OCI-LY1 (cell line): ENCODE measurements at regions not wholly inside any gene's neighbourhood (a gene's known extent, or its start where the extent isn't known, plus 50 kb on each side); places are given as distances from the start of the nearest gene placed in this dataset.

Experiments used
- H2AFZ ChIP-seq: fragments of 200-600 bp; sonication (generic), shearing (Covaris generic); 2 replicates; pipeline ENCODE4 v1.6.0; 2014; ENCODE audit warnings: antibody characterized with exemption, mild to moderate bottlenecking, low read length
- H3F3A ChIP-seq: fragments of 200-600 bp; sonication (generic), shearing (Covaris generic); 2 replicates; pipeline ENCODE4 v1.6.0; 2014; ENCODE audit warnings: mild to moderate bottlenecking, antibody characterized with exemption, low read length, moderate library complexity; ENCODE audit not compliant: insufficient read depth
- H3K27ac ChIP-seq: fragments of 200-600 bp; sonication (generic); 2 replicates; pipeline ENCODE4 v1.5.1; 2014; ENCODE audit warnings: low read length, mixed run types, mild to moderate bottlenecking, low read depth; ENCODE audit not compliant: poor library complexity, severe bottlenecking
- H3K27me3 ChIP-seq: fragments of 200-600 bp; sonication (generic); 2 replicates; pipeline ENCODE4 v1.6.0; 2014; ENCODE audit warnings: antibody characterized with exemption, mild to moderate bottlenecking, low read length, moderate library complexity; ENCODE audit not compliant: insufficient read depth
- H3K36me3 ChIP-seq: fragments of 200-600 bp; sonication (generic); 2 replicates; pipeline ENCODE4 v1.6.1; 2014; ENCODE audit warnings: mild to moderate bottlenecking, antibody characterized with exemption, low read length, moderate library complexity, mixed read lengths; ENCODE audit not compliant: insufficient read depth
- H3K4me1 ChIP-seq: fragments of 200-600 bp; sonication (generic); 2 replicates; pipeline ENCODE4 v1.5.1; 2014; ENCODE audit warnings: mild to moderate bottlenecking, low read length, moderate library complexity; ENCODE audit not compliant: insufficient read depth, severe bottlenecking
- H3K4me2 ChIP-seq: fragments of 200-600 bp; sonication (generic), shearing (Covaris generic); 2 replicates; pipeline ENCODE4 v1.6.1; 2014; ENCODE audit warnings: low read length
- H3K4me3 ChIP-seq: fragments of 200-600 bp; sonication (generic); 2 replicates; pipeline ENCODE4 v1.5.1; 2014; ENCODE audit warnings: low read length, low read depth, mild to moderate bottlenecking, mixed read lengths; ENCODE audit not compliant: poor library complexity, severe bottlenecking
- H3K79me2 ChIP-seq: fragments of 200-600 bp; shearing (Covaris generic); 2 replicates; pipeline ENCODE4 v1.6.1; 2016; ENCODE audit warnings: mixed run types, low read length, mixed read lengths; ENCODE audit not compliant: insufficient read depth
- H3K9ac ChIP-seq: fragments of 200-600 bp; sonication (generic), shearing (Covaris generic); 2 replicates; pipeline ENCODE4 v1.6.1; 2014; ENCODE audit warnings: mild to moderate bottlenecking, low read length, mixed read lengths
- H3K9me2 ChIP-seq: fragments of 200-600 bp; sonication (generic), shearing (Covaris generic); 2 replicates; pipeline ENCODE4 v1.6.1; 2014; ENCODE audit warnings: low read depth, mild to moderate bottlenecking, low read length, mixed read lengths
- H3K9me3 ChIP-seq: fragments of 200-600 bp; shearing (Covaris generic); 2 replicates; pipeline ENCODE4 v1.6.1; 2014; ENCODE audit warnings: low read length, mixed read lengths
- H4K20me1 ChIP-seq: fragments of 200-600 bp; sonication (generic), shearing (Covaris generic); 2 replicates; pipeline ENCODE4 v1.6.0; 2016; ENCODE audit warnings: mild to moderate bottlenecking, low read length; ENCODE audit not compliant: insufficient read depth
- CTCF ChIP-seq: fragments of 200-600 bp; sonication (generic), shearing (Covaris generic); IDR thresholded peaks from 2 replicates; pipeline ENCODE4 v1.5.1; 2017; ENCODE audit warnings: mild to moderate bottlenecking, antibody characterized with exemption, low read length, moderate library complexity, mixed read lengths
- EZH2 ChIP-seq: fragments of 200-600 bp; sonication (generic), shearing (Covaris generic); IDR thresholded peaks from 2 replicates; pipeline ENCODE4 v1.8.0; 2017; ENCODE audit warnings: borderline replicate concordance, mixed run types, mild to moderate bottlenecking, antibody characterized with exemption, low read length, moderate library complexity, mixed read lengths

DNA sequence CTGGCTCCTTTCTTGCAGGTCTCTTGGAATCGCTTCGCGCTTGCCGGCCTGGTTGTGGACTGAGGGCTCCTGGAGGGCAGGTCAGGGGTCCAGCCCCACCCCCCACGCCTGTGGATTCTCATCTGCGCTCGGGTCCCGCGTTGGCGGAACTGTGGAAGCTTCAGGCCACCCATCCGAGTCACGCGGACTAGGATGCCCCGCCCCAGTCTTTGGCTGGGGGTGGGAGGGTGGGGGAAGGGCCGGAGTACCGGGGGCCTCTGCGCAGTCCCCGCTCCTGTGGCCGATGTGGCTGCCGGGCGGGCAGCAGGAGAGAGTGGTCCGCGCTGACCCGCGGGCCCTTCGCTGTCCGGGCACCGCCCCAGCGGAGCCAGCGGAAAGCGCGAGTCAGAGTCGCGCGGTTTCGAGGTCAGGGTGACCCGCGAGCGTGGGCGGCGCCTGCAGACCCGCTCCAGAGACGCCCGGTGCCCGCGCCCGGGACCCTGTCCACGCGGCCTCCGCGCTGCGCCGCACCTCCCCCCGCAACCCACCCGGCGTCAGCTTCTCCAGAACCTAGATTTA, 114.2 kb downstream of the KLF13 start:
- no peaks in the 10 kb centered on the region for H3K36me3 ChIP-seq
- peaks cover 8% of the 10 kb centered on the region; the same call in 1 of the 2 replicates for H3F3A ChIP-seq
- peak overlapping the region; percentile 78 for H3K4me2 ChIP-seq
- H3K79me2 ChIP-seq: no peaks in the 10 kb centered on the region
- TF ChIP-seq EZH2: no peak
- TF ChIP-seq CTCF: no peak
- no peaks in the 10 kb centered on the region for H4K20me1 ChIP-seq
- peak overlapping the region; percentile 96 for H3K27ac ChIP-seq
- no peak overlapping the region for H2AFZ ChIP-seq
- H3K9me2 ChIP-seq: no peaks in the 10 kb centered on the region
- H3K9me3 ChIP-seq: no peaks in the 10 kb centered on the region
- peaks cover 99% of the 10 kb centered on the region for H3K4me1 ChIP-seq
- H3K27me3 ChIP-seq: no peaks in the 10 kb centered on the region
- peak overlapping the region; percentile 65 for H3K4me3 ChIP-seq
- peak overlapping the region; percentile 68 for H3K9ac ChIP-seq

DNA sequence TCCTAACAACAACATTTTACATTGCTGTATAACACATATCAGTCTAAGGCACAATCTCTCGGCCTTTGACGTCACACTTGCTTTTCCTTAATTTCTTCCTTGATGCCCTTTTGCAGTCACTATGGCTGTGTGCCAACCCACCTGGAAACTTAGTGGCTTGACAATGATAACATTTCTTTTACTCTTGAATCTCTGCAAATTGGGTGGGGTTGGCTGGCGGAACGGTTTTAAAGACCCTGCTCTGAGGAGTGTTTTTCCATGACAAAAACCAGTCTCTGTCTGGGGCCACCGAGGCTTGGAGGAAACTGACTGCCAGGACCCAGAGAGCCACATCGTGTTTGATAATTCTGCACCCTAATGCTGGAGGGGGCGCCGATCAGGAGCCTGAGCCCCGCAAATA, 115.6 kb downstream of the KLF13 start:
- H3F3A ChIP-seq: peaks cover 11% of the 10 kb centered on the region; the same call in 1 of the 2 replicates
- no peaks in the 10 kb centered on the region for H3K36me3 ChIP-seq
- no peaks in the 10 kb centered on the region for H4K20me1 ChIP-seq
- peak overlapping the region; percentile 96 for H3K27ac ChIP-seq
- TF ChIP-seq CTCF (no peak), EZH2 (no peak)
- no peaks in the 10 kb centered on the region for H3K27me3 ChIP-seq
- H3K9me3 ChIP-seq: no peaks in the 10 kb centered on the region
- H3K79me2 ChIP-seq: no peaks in the 10 kb centered on the region
- peak overlapping the region; percentile 65 for H3K4me3 ChIP-seq
- peak overlapping the region; percentile 78 for H3K4me2 ChIP-seq
- no peak overlapping the region for H2AFZ ChIP-seq
- H3K9me2 ChIP-seq: no peaks in the 10 kb centered on the region
- H3K4me1 ChIP-seq: peaks cover 94% of the 10 kb centered on the region
- peak overlapping the region; percentile 68; the same call in 1 of the 2 replicates for H3K9ac ChIP-seq

- Histone ChIP-seq H4K20me1 (no peaks in the 10 kb centered on the region), H3K36me3 (no peaks in the 10 kb centered on the region), H3F3A (peaks cover 11% of the 10 kb centered on the region; the same call in 1 of the 2 replicates), H3K27me3 (no peaks in the 10 kb centered on the region), H3K79me2 (no peaks in the 10 kb centered on the region), H3K4me1 (peaks cover 91% of the 10 kb centered on the region), H3K9me2 (no peaks in the 10 kb centered on the region), H3K4me3 (peak overlapping the region; percentile 65), H3K4me2 (peak overlapping the region; percentile 78), H3K27ac (peak overlapping the region; percentile 96), H3K9ac (peak overlapping the region; percentile 68), H2AFZ (no peak overlapping the region), H3K9me3 (no peaks in the 10 kb centered on the region)
- TF ChIP-seq CTCF (peak; percentile 28; the same call in 1 of the 2 replicates), EZH2 (no peak)
Measured at GRCh38 chr15:31442699-31443111, 116.1 kb downstream of the KLF13 start.
